ENCODE measurements at regions not wholly inside any gene's neighbourhood (a gene's known extent, or its start where the extent isn't known, plus 50 kb on each side); places are given as distances from the start of the nearest gene placed in this dataset.

DNA sequence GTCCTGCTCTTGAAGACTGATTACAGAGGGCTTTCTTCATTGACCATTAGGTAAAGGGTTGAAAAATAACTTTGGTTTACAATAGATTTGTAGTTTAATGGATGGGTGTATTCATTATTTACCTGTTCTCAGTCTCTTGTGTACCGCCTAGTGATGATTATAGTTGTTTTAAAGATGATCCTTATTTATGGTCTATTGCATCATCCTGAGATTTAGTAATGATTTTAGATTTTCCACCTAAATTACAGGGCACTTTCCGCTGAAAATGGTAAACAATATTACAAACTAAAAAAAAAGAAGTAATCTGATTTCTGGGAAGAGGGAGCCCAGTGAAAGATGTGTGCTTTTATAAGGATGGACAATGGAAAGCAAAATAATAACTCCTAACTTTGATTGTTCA, 78.4 kb upstream of the TMEM33 start:
- no peaks in the 10 kb centered on the region for H3K4me1 ChIP-seq (ENCODE audit: control insufficient read depth, low read length)
- no peaks in the 10 kb centered on the region for H3K9me3 ChIP-seq (ENCODE audit: control insufficient read depth, insufficient read depth, low read length)
- no peaks in the 10 kb centered on the region for H4K20me1 ChIP-seq (ENCODE audit: control insufficient read depth, insufficient read depth, low read depth, low read length)
- H3K79me2 ChIP-seq (ENCODE audit: control insufficient read depth, low read length): no peaks in the 10 kb centered on the region
- H3K9me2 ChIP-seq (replicated peaks; ENCODE audit: control insufficient read depth, low read length): no peaks in the 10 kb centered on the region; the same call in 1 of the 2 replicates
- no peak overlapping the region for H3K4me3 ChIP-seq (ENCODE audit: low read length)
- TF ChIP-seq, protein P1, sequence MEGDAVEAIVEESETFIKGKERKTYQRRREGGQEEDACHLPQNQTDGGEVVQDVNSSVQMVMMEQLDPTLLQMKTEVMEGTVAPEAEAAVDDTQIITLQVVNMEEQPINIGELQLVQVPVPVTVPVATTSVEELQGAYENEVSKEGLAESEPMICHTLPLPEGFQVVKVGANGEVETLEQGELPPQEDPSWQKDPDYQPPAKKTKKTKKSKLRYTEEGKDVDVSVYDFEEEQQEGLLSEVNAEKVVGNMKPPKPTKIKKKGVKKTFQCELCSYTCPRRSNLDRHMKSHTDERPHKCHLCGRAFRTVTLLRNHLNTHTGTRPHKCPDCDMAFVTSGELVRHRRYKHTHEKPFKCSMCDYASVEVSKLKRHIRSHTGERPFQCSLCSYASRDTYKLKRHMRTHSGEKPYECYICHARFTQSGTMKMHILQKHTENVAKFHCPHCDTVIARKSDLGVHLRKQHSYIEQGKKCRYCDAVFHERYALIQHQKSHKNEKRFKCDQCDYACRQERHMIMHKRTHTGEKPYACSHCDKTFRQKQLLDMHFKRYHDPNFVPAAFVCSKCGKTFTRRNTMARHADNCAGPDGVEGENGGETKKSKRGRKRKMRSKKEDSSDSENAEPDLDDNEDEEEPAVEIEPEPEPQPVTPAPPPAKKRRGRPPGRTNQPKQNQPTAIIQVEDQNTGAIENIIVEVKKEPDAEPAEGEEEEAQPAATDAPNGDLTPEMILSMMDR (IDR thresholded peaks at IDR 0.05; ENCODE audit: low read depth, low read length, poor library complexity, severe bottlenecking): no peak
- TF ChIP-seq EZH2phosphoT487 (IDR thresholded peaks at IDR 0.05; ENCODE audit: borderline replicate concordance, low read length): no peak
- H3K4me2 ChIP-seq (ENCODE audit: low read length): no peak overlapping the region
- H3F3A ChIP-seq (ENCODE audit: control insufficient read depth, insufficient read depth): no peaks in the 10 kb centered on the region
- no peaks in the 10 kb centered on the region for H3K36me3 ChIP-seq (ENCODE audit: control insufficient read depth, low read length)
- H3K27me3 ChIP-seq (ENCODE audit: control insufficient read depth, low read length): peaks cover 15% of the 10 kb centered on the region; the same call in 1 of the 2 replicates
- no peak overlapping the region for H3K27ac ChIP-seq (ENCODE audit: low read depth, low read length)

DNA sequence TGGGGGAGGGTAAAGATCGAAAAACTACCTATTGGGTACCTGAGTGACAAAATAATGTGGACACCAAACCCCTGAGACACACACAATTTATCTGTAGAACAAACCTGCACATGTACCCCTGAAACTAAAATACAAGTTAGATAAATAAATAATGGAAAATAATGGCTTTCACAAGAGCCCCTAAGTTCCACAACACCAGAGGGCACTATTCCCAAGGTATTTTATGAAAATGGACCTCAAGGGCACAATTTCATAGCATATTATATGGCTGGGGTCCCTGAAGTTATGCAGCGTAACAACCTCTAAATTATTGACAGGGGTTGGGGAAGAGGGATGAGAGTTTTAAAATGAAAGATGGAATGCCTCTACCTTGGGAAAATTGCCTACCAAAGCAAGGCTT, 81.3 kb upstream of the TMEM33 start:
- TF ChIP-seq EZH2phosphoT487 (IDR thresholded peaks at IDR 0.05; ENCODE audit: borderline replicate concordance, low read length): no peak
- TF ChIP-seq, protein P1 (IDR thresholded peaks at IDR 0.05; ENCODE audit: low read depth, low read length, poor library complexity, severe bottlenecking): no peak
- Histone ChIP-seq H3K4me3 (ENCODE audit: low read length) (no peak overlapping the region), H3K79me2 (ENCODE audit: control insufficient read depth, low read length) (no peaks in the 10 kb centered on the region), H3K4me1 (ENCODE audit: control insufficient read depth, low read length) (no peaks in the 10 kb centered on the region), H3K9me3 (ENCODE audit: control insufficient read depth, insufficient read depth, low read length) (no peaks in the 10 kb centered on the region), H3K9me2 (replicated peaks; ENCODE audit: control insufficient read depth, low read length) (no peaks in the 10 kb centered on the region; the same call in 1 of the 2 replicates), H3K4me2 (ENCODE audit: low read length) (no peak overlapping the region), H4K20me1 (ENCODE audit: control insufficient read depth, insufficient read depth, low read depth, low read length) (no peaks in the 10 kb centered on the region), H3K36me3 (ENCODE audit: control insufficient read depth, low read length) (no peaks in the 10 kb centered on the region), H3K27me3 (ENCODE audit: control insufficient read depth, low read length) (peaks cover 10% of the 10 kb centered on the region; the same call in 1 of the 2 replicates), H3K27ac (ENCODE audit: low read depth, low read length) (no peak overlapping the region), H3F3A (ENCODE audit: control insufficient read depth, insufficient read depth) (no peaks in the 10 kb centered on the region)

DNA sequence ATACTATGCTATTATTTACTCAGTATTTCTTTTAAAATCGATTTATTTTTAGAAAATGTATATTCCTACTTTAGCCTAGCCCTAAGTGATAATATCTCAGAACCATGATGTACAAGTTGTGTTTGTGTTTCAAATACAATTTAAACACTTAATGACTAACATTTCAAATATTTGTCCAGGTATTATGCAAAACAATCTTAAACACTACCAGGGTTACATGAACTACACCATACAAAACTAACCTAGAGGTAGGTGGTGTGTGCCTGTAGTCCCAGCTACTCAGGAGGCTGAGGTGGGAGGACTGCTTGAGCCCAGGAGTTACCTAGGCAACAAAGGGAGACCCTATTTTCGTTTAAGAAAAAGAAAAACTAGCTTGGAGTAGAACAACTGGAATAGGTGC, 83.0 kb upstream of the TMEM33 start:
- H4K20me1 ChIP-seq (ENCODE audit: control insufficient read depth, insufficient read depth, low read depth, low read length): no peaks in the 10 kb centered on the region
- H3K4me3 ChIP-seq (ENCODE audit: low read length): no peak overlapping the region
- TF ChIP-seq, protein P1 (IDR thresholded peaks at IDR 0.05; ENCODE audit: low read depth, low read length, poor library complexity, severe bottlenecking): no peak
- no peak for TF ChIP-seq EZH2phosphoT487 (IDR thresholded peaks at IDR 0.05; ENCODE audit: borderline replicate concordance, low read length)
- no peaks in the 10 kb centered on the region for H3K9me3 ChIP-seq (ENCODE audit: control insufficient read depth, insufficient read depth, low read length)
- H3K4me2 ChIP-seq (ENCODE audit: low read length): no peak overlapping the region
- H3K4me1 ChIP-seq (ENCODE audit: control insufficient read depth, low read length): no peaks in the 10 kb centered on the region
- 0 out of 2 replicates have a peak, but pooled peaks cover 2% of the 10 kb centered on the region for H3K27me3 ChIP-seq (ENCODE audit: control insufficient read depth, low read length)
- no peaks in the 10 kb centered on the region; the same call in 1 of the 2 replicates for H3K9me2 ChIP-seq (replicated peaks; ENCODE audit: control insufficient read depth, low read length)
- no peaks in the 10 kb centered on the region for H3K36me3 ChIP-seq (ENCODE audit: control insufficient read depth, low read length)
- H3F3A ChIP-seq (ENCODE audit: control insufficient read depth, insufficient read depth): no peaks in the 10 kb centered on the region
- no peak overlapping the region for H3K27ac ChIP-seq (ENCODE audit: low read depth, low read length)
- no peaks in the 10 kb centered on the region for H3K79me2 ChIP-seq (ENCODE audit: control insufficient read depth, low read length)

All from DOHH2 (cell line).